AG04449 (cell line): ENCODE measurements at regions not wholly inside any gene's neighbourhood (a gene's known extent, or its start where the extent isn't known, plus 50 kb on each side); places are given as distances from the start of the nearest gene placed in this dataset.

Source experiments
- CTCF ChIA-PET: fragments of 350-600 bp; formaldehyde crosslinking; extraction: SDS; loops from one replicate; lab custom pipeline; 2021; ENCODE audit warnings: antibody characterized with exemption; lab: Yijun Ruan, JAX
- POLR2A ChIA-PET: fragments of 400-600, 350-600 bp; formaldehyde crosslinking; extraction: SDS; loops from one replicate; lab custom pipeline; 2020; ENCODE audit warnings: antibody characterized with exemption, inconsistent platforms; lab: Yijun Ruan, JAX
- DNase-seq: peaks from one replicate; pipeline ENCODE4 v3.0.0-alpha.2; 2010; ENCODE audit warnings: low read depth, low spot score
- H3K4me3 ChIP-seq: 2 replicates; pipeline ENCODE4 v1.5.1; 2011; ENCODE audit warnings: low read depth, mild to moderate bottlenecking, control low read depth, low read length
- CTCF ChIP-seq: IDR thresholded peaks from one replicate; pipeline ENCODE4 v1.5.1; 2011; ENCODE audit warnings: mild to moderate bottlenecking, moderate library complexity, low read length, control low read depth, inconsistent platforms; ENCODE audit not compliant: insufficient read depth; ENCODE audit errors: missing control alignments

- ChIA-PET POLR2A (no interaction called here), CTCF (interaction anchor here (1.2 to 8.1 kb wide), 7 partner anchors 8 to 409 kb away, joined by 4 to 112 read pairs (median 5); no protein-coding TSS in a partner anchor)
- DNase-seq = no peak
- H3K4me3 ChIP-seq = no peak overlapping the region; the same call in 1 of the 2 replicates
- TF ChIP-seq CTCF = no peak
Measured at GRCh38 chr13:27353166-27353583, 71.2 kb upstream of the GTF3A start.

- TF ChIP-seq CTCF = no peak
- ChIA-PET POLR2A (no interaction called here), CTCF (interaction anchor here (1.2 to 8.1 kb wide), 6 partner anchors 7 to 371 kb away, joined by 3 to 112 read pairs (median 5); no protein-coding TSS in a partner anchor)
- no peak for DNase-seq
- no peak overlapping the region for H3K4me3 ChIP-seq
Measured at GRCh38 chr13:27353708-27354107, 70.7 kb upstream of the GTF3A start.

- peak; percentile 5 for TF ChIP-seq CTCF
- POLR2A ChIA-PET = interaction anchor here (0.5 kb wide), 1 partner anchor 237 kb away, joined by 3 read pairs; no protein-coding TSS in a partner anchor
- no peak for DNase-seq
- CTCF ChIA-PET = interaction anchor here (0.6 to 7.2 kb wide), 11 partner anchors 11 to 410 kb away, joined by 3 to 112 read pairs (median 4); no protein-coding TSS in a partner anchor
- no peak overlapping the region for H3K4me3 ChIP-seq
Measured at GRCh38 chr13:27354379-27354778, 70.0 kb upstream of the GTF3A start.

GRCh38 chr13:27355894-27356293 is 68.5 kb upstream of the GTF3A start:
- TF ChIP-seq CTCF = no peak
- H3K4me3 ChIP-seq = no peak overlapping the region
- POLR2A ChIA-PET = no interaction called here
- no peak for DNase-seq
- CTCF ChIA-PET = interaction anchor here (1.0 to 7.2 kb wide), 7 partner anchors 13 to 409 kb away, joined by 3 to 112 read pairs (median 4); no protein-coding TSS in a partner anchor

- DNase-seq = no peak
- TF ChIP-seq CTCF = no peak
- ChIA-PET POLR2A (no interaction called here), CTCF (interaction anchor here (0.8 to 10.8 kb wide), 27 partner anchors 8 to 654 kb away, joined by 3 to 457 read pairs (median 8); partner anchors contain the start of gene URAD)
- H3K4me3 ChIP-seq = no peak overlapping the region
Measured at GRCh38 chr13:27358420-27358819, 66.0 kb upstream of the GTF3A start.

- DNase-seq = no peak
- ChIA-PET CTCF (interaction anchor here (0.6 to 10.8 kb wide), 34 partner anchors 9 to 655 kb away, joined by 3 to 457 read pairs (median 4); partner anchors contain the start of gene URAD), POLR2A (no interaction called here)
- TF ChIP-seq CTCF = peak; percentile 75
- H3K4me3 ChIP-seq = no peak overlapping the region
Measured at GRCh38 chr13:27359199-27359821, 65.1 kb upstream of the GTF3A start.
